ENCODE measurements at regions not wholly inside any gene's neighbourhood (a gene's known extent, or its start where the extent isn't known, plus 50 kb on each side); places are given as distances from the start of the nearest gene placed in this dataset.

DNA sequence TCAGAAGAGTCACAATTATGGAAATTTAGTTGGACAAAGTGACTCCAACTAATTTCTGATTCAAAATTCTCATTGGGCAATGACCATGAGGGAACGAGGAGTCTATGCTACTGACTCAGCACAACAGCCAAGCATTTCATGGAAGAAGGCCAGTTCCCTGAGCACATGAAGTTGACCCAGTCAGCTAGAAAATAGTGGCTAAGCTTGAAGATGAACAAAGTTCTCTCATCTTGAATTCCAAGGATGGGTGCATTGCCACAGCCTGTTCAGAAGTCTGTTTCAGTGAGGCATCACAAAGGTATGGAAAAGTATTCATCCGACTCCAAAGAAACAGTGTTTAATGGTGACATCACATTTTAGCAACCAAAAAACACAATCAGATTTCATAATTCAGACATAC is 676.9 kb downstream of the HACE1 start:
- no peak for DNase-seq

DNA sequence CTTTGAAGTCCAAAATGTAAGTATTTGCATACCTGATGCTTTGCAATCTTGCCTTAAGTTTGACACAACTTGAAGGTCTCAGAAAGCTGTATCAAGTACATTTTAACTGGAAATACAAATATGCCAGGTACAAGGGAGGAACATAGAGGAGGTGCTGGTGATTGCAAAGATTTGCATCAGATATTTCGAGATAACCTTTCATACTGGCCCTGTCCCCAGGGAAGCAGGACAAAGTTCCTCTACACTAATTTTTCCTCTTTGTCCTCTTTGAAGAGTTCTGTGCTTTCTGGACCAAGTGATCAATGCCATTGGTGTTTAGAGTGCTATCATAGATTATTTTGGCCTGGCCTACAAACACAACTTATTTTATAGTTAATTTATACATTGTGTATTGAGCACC is 686.1 kb downstream of the HACE1 start:
- no peak for DNase-seq

DNA sequence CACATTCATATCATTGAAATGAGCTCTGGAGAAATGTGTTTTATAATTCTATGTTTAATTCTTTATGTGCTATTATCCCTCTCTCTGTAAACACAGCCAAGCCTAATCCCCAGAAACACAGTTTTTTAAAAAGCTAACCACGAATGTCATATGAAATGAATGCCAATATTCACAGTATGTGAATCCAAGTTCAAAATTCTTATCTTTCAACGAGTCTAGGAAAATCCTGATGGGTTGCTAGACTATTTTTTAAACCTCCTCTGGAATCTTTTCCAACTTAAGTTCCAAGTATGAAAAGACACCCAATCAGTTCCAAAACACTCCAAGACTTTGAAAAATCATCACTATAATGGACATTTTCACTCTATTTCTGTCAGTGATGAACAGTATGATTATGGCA is 689.3 kb downstream of the HACE1 start:
- no peak for DNase-seq

DNA sequence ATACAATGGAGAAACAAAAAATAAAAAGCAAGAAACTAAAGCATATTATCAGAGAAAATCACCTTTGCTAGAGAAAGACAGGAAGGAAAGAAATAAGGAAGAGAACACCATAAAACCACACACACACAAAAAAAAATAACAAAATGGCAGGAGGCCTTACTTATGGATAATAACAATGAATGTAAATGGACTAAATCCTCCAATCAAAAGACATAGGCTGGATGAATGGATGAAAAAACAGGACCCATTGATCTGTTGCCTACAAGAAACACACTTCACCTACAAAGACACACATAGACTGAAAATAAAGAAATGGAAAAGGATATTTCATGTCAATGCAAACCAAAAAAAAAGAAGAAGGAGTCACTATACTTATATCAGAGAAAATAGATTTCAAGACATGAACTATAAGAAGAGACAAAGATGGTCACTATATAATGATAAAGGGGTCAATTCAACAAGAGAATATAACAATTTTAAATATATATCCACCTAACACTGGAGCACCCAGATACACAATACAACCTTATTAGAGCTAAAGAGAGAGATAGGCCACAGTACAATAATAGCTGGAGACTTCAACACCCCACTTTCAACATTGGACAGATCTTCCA is 693.6 kb downstream of the HACE1 start:
- DNase-seq: no peak

DNA sequence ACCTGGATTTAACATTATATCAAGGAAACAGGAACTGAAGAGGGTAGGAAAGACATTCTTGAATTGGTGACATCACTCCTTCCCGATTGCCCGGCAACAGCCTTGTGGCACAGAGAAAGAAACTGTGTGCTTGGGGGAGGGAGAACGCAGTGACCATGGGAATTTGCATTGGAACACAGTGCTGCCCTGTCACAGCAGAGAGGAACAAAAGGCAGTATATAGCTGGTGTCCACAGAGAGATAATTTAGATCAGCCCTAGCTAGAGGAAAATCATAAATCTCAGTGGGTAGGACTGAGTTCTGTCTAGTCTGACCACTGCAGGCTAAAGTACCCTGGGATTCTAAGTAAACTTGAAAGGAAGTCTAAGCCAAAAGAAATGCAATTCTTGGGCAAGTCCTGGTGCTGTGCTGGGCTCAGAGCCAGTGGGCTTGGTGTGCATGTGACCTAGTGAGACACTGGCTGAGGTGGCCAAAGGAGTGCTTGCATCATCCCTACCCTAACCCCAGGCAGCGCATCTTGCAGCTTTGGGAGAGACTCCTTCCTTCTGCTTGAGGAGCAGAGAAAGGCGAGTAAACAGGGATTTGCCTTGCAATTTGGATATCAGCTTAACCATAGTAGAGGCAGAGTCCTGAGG is 697.6 kb downstream of the HACE1 start:
- DNase-seq: no peak

DNA sequence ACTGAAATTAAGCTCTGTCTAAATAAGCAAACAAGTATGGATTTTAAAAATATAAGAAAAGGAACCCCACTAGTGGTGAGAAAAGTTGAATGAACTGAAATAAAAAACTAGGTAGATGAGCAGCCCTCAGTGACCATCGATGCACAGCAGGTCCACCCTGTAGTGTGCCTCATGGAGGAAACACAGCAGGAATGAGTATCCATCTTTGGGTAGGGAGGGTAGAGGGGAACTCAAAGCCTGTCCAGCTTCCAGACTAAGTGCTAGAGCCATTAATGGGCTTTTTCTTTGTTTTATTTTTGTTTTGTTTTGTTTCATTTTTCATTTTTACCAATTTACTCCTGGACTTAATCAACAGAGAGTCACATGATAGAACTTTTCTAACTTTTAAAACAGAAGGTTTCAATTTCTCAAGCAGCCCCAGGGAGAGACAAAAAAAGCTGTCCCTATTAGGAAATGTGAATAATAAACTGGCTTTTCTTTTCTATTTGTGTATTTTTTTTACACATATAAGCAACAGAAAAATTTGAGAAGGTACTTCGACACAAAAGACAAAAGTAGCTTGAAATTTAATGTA is 700.6 kb downstream of the HACE1 start:
- DNase-seq: no peak

DNA sequence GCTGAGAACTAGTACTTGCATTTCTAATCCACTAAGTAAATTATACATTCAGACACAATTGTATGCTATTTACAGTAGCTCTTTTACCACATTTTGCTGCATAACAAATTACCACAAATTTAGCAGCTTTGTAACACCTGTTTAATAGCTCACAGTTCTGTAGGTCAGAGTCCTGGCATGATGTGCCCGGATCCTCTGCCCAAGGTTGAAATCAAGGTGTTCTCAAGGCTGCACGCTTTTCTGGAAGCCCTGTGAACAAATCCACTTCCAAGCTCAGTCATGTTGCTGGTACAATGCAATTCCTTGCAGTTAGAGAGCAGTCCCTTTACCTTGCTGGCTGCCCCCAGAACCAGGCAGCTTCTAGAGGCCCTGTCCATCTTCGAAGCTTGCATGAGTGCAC is 716.0 kb downstream of the HACE1 start:
- no peak for DNase-seq

DNA sequence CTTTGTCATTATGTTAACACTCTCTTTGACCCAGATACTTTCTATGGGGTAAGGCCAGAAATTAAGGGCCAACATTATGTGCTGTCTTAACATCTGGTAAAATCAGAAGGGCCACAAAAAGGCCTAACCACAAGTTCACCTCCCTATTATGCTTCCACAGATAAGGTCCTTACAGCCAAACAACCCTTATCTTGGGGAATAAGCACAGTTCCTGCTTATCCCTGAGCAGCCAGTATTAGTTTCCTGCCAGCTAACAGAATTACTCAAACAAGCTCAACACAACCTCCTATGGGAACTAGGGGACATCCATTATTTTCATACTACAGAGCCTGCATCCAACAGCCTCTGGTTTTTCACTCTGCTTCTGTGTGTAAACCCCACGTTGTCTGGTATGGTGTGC is 724.8 kb downstream of the HACE1 start:
- DNase-seq: no peak

DNA sequence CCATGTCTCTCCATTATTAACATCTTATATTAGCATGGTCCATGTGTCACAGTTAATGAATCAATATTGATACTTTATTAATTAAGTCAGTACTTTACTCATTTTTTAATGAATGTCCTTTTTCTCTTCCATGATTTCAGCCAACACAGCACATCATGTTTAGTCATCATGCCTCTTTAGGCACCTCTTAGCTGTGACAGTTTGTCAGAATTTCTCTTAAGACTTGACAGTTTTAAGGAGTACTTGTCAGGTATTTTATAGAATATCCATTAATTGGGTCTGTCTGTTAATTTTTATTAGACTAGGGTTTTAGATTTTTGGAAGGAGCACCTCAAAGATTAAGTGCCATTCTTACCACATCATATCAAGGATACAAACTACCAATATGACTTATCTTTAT is 729.4 kb downstream of the HACE1 start:
- DNase-seq: no peak

DNA sequence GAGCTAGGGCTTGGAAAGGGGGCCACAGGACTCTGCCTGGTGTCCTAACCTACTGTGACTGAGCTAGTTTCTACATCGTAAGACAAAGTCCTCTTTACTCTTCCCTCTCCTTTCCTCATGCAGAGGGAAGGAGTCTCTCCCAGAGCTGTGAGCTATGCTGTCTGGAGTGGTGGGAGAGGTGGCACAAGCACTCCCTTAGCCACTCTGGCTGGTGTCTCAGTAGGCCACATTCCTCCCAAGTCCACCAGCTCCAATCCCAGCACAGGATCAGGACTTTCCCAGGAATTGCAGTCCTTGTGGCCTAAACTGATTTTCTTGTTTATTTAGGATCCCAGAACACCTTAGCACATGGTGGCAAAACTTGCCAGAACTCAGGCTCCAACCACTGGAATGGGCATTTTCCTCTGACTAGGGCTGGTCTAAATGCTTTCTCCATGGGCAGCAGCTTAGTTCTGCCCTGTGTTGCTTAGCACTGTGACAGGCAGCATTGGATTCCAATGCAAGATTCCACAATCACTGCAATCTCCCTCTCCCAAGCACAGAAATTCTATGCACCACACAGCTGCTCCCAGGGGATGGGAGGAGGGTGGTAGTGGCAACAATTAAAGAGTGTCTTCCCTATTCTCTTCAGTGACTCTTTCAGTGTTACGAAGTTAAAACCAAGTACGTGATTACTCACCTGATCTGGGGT is 733.3 kb downstream of the HACE1 start:
- no peak for DNase-seq

DNA sequence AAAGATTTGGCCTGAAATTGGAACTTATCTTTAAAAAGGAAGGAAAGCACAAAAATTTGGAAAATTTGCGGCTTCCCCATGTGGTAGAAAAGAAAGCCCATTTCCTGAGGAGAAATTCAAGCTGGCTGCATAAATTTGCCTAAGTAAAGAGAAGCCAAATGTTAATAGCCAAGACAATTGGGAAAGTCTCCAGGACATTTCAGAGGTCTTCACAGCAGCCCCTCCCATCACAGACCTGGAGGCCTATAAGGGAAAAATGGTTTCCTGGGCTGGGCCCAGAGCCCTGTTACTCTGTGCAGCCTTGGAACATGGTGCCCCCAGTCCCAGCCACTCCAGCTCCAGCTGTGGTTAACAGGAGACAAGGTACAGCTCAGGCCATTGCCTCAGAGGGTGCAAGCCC is 736.5 kb downstream of the HACE1 start:
- no peak for DNase-seq

DNA sequence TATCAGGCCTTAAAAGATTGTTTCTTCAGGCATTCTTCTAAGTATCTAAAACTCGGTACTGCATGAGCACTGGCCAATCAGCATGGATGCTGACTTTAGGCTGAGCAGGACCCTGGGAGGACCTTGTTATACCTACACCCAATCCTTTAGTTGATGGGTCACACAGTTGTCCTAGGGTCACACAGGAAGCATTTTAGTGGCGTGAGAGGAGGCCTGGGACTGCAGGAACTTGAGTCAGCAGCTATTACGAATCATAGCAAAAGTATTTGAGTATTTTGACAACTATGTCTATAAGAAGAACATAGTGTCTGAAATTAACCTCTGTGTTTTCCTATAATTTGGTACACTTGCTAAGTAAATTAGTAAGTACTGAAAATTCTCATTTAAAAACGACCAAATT is 741.4 kb downstream of the HACE1 start:
- no peak for DNase-seq

DNA sequence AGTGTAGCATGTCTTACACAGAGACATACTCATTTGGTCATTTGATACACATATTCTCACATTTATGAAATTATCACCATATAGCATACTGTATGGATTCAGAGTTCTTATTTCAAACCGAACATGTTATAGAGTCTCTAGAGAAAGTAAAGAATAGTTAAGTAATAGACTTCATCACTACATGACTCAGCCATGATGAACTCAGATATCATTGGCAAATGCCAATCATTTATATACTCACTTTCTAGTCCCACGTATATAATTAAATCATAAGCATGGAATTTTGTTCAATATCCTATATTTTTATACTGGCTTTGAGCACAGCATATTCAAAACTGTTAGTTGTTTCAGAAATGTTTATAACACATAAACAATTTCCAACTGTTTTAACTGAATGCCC is 749.9 kb downstream of the HACE1 start:
- no peak for DNase-seq

DNA sequence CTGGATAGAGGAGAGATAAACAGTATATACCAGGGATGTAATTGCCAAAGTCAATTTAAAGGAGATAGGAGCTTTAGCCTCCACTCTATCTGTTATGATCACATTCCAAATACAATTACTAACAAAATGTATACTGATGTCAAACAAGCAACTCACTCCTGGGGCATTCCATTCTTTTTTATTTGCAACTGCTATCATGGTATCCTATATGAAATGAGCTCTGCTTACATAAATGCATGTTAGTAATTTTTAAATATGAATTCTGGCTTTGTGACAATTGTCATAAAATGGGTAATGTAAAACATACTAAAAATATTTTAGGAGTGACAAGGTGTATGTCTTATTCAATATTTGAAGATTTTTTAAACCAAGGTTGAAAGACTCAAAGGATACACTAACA is 751.1 kb downstream of the HACE1 start:
- no peak for DNase-seq

DNA sequence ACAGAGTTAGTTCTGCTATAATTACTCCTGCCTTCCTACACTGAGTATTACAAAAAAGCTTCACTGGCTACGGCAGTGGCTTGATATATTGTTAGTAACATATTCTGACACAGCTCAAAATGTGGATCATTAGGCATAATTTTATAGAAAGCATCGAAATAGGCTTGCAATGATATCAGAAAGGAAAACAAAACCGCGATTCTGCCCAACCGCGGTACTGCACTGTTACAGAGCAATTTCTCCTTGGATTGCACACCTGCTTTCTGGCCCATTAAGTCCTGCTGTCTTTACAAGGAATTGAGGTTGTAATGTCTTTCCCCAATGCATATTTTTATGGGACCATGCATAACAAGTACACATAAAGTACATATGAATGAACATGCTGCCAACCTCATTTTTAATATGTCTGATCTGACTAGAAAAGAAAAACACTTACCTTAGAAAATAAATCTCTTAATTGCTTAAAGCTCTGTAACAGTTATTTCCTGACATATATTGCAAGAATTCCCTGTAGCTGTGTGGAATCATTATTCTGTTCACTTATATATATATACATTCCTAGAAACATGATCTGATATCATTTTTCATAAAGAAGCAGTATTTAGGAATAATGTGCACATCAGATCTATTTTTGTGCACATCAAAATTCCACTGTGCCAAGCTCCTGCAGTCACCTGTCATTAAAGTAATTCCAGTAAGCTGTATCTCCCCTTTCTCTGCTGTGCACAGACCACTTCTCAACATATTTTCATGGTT is 763.9 kb downstream of the HACE1 start:
- DNase-seq: no peak

DNA sequence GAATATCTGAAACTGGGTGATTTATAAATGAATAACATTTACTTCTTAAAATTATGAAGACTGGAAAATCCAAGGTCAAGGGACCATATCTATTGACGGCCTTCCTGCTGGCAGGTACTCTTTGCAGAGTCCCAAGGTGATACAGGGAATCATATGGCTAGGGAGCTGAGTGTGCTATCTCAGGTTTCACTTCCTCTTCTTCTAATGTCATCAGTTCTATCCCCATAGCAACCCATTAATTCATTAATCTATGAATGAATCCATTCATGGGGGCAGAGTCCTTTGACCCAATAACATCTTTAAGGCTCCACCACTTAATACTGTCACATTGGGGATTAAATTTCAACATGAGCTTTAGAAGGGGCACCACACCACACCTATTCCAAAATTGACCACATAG is 772.0 kb downstream of the HACE1 start:
- no peak for DNase-seq

DNA sequence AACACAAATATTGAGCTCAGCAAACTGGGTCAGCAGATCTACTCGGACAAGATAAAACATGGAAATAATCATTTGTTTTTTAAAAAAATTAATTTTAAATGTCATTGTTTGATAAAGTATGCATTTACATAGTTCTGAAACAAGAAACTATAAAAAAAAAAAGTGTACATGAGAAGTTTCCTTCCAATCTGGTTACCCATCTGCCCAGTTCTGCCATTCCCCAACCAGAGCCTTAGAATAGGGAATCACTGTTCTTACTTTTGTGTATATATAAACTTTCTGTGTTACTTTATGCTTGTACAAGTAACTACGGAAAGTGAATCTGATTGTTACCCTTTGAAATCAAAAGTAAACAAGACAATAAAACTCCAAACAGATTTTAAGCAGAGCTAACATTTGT is 791.4 kb downstream of the HACE1 start:
- no peak for DNase-seq

DNA sequence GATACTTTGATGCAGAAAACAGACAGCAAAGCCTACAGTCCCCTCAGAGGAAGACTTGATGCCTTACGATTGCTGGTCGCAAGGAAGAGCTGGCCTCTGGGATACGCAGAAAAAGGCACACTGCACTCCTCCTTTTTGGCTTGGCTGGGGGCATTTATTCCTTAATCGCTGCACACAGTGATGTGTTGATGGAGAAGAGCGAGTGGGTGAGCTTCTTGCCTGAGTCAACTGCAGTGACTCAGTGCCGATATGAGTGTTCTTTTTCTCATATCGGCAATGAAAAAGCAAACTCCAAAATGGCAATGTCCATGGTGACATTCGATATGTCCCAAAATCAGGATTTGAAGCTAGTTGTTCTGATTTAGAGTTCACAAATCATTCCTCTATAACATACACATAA is 794.8 kb downstream of the HACE1 start:
- DNase-seq: no peak

DNA sequence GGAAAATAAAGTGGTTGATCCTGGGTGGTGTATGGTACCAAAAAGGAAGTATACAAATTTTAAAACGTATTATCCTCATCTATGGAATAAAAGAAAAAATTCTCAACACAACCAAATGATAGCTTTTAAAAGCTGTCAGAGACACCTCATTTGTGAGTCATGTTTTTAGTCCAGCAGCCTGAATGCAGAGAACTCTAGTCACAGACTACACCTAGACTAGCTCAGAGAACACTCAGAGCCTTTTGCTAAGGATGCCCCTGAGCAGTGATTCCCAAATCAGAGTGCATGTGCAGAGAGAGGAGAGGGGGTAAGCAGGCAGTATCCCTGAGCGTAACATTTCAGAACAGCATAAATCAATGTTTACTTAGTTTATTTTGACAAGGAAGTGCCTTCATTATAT is 809.3 kb downstream of the HACE1 start:
- DNase-seq: no peak

DNA sequence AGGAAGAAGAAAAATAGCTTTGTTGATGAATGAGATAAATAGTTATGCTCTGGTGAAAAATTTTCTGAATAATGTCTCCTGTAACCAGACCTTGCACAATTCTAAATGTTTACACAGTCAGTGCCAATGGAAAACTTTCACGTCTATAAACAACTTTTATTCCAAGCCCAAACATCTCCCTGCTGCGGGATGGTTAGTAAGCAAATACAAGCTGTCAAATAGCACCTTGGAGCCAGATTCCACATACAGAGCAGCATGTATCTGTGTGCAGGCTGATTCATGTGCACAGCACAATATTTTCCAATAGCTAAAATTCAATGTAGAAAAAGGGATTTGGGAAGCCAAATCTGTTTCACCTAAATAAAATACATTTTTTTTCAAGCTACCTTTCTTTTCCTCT is 813.3 kb downstream of the HACE1 start:
- DNase-seq: no peak

DNA sequence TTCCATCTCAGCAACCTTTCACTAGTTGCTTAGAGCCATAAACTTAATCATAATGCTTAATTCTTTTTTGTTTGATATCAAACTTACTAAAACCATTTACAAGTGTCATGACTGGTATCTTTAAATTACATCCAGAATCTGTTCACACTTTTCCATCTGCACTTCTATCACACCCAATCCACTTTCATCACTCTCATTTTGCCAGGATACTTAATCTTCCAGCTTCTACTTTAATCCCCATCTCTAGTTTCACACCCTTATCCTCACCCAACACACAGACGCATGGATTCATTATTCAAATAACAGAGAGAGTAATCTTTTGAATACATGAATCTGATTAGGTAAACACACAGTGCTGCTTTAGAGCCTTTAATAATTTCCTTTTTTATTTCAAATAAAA is 828.4 kb downstream of the HACE1 start:
- no peak for DNase-seq

DNA sequence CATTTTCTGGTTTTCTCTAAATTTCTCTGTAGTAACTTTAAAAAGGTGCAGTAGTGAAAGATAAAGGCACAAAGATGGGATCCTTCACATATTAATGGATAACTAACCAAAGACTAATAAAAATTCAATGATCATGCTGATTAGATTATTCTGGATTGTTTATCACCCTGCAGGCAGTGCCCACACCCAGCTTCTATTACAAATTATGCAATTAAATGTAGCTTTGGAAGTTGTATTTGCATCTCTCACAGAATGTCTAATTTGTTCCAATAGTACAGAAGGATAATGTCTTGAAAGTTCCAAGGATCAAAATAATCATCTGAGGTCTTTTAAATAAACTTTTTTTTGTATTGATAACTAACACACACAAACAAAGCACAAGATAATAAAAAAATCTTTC is 837.6 kb downstream of the HACE1 start:
- no peak for DNase-seq

DNA sequence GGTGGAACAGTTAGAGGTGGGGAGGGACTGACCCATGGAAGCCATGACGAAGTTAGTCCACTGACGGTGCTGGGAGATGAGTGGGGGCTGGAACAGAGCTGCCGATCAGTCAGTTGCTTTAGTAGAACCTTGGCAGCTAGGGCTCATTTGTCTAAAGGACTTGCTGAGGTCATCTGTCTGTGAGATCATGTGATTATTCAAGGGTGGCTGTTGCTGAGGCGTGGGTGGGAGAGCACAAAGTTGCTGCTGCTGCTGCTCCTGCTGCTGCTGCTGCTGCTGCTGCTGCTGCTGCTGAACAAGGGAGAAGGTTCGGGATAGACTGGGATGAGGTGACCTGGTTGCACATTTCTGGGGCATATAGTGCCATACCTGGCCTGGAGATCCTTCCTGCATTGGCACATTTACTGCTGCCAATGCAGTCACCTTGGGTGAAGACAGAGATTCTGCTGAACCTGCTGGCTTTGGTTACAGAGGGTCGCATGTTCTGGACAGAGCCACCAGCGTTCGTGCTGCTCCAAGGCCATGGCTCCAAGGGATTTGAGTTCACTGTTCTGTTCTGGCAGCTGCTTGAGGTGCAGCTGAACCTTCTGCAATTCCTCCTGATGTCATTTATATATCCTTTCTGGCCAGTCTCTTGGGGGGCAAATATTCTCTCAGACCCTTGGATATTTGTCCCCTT is 840.5 kb downstream of the HACE1 start:
- DNase-seq: no peak

Measured in effector CD4-positive, alpha-beta T cell (primary cell).